ENCODE measurements at regions not wholly inside any gene's neighbourhood (a gene's known extent, or its start where the extent isn't known, plus 50 kb on each side); places are given as distances from the start of the nearest gene placed in this dataset.
"Not testable (repeated sequence)": the region's sequence is repeated elsewhere in the genome, so short reads cannot be mapped to it uniquely, and the experiment has no call there.

GRCh38 chr4:169330811-169331210 is 60.1 kb upstream of the SH3RF1 start:
- no peak for TF ChIP-seq CTCF (IDR thresholded peaks at IDR 0.05)
- H3K27ac Mint-ChIP-seq (ENCODE audit: unreplicated experiment) = no peak overlapping the region
- H3K4me3 Mint-ChIP-seq (ENCODE audit: unreplicated experiment) = no peak overlapping the region
- H3K36me3 Mint-ChIP-seq (ENCODE audit: low read depth) = no peaks in the 10 kb centered on the region
- H3K27me3 Mint-ChIP-seq (ENCODE audit: low read depth) = no peaks in the 10 kb centered on the region
- DNase-seq (ENCODE audit: low spot score) = no peak
- peaks cover 5% of the 10 kb centered on the region for H3K9me3 Mint-ChIP-seq (ENCODE audit: low read depth)
- peaks cover 9% of the 10 kb centered on the region for H3K4me1 Mint-ChIP-seq (ENCODE audit: low read depth)

DNA sequence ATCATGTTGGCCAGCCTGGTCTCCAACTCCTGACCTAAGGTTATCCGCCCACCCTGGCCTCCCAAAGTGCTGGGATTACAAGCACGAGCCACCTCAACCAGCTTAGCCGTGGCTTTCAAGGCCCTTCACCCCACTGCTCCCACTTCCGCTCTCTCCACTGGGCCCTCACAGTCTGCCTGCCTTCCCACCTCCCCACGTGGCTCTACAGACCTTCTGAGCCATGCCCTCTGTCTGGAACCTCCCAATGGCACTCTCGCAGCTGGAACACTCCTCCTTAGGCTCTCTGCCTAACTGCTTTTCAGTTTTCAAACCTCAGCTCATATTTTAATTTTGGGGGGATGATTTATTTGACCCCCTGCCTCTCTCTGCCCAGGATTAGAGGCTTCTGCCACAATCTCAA is 59.3 kb upstream of the SH3RF1 start:
- H3K4me3 Mint-ChIP-seq (ENCODE audit: unreplicated experiment) = no peak overlapping the region
- H3K36me3 Mint-ChIP-seq (ENCODE audit: low read depth) = no peaks in the 10 kb centered on the region
- DNase-seq (ENCODE audit: low spot score) = no peak
- no peak overlapping the region for H3K27ac Mint-ChIP-seq (ENCODE audit: unreplicated experiment)
- no peaks in the 10 kb centered on the region for H3K27me3 Mint-ChIP-seq (ENCODE audit: low read depth)
- peaks cover 2% of the 10 kb centered on the region for H3K4me1 Mint-ChIP-seq (ENCODE audit: low read depth)
- TF ChIP-seq CTCF (IDR thresholded peaks at IDR 0.05) = no peak
- peaks cover 6% of the 10 kb centered on the region for H3K9me3 Mint-ChIP-seq (ENCODE audit: low read depth)

DNA sequence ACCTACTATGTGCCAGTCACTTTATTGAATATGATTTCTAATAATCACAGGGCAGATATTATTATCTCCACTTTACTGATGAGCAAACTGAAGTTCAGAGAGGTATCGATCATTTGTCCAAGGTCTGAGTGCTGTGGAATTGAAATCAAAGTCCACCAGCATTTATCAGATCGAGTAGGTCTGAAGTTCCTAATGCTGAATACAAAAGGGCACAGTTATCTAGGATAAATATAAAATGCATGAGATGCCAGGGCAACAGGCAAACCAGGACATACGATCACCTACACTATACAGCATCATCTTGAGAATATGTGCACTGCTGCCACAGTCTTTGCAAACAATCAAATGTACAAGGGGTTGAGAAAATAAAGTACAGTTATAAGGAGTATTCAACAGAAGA is 57.2 kb upstream of the SH3RF1 start:
- Mint-ChIP-seq H3K4me1 (ENCODE audit: low read depth) (no peaks in the 10 kb centered on the region), H3K9me3 (ENCODE audit: low read depth) (peaks cover 8% of the 10 kb centered on the region), H3K27ac (ENCODE audit: unreplicated experiment) (no peak overlapping the region), H3K36me3 (ENCODE audit: low read depth) (no peaks in the 10 kb centered on the region), H3K4me3 (ENCODE audit: unreplicated experiment) (no peak overlapping the region), H3K27me3 (ENCODE audit: low read depth) (no peaks in the 10 kb centered on the region)
- TF ChIP-seq CTCF (IDR thresholded peaks at IDR 0.05) = no peak
- no peak for DNase-seq (ENCODE audit: low spot score)

- not testable (repeated sequence) for H3K4me1 Mint-ChIP-seq (ENCODE audit: low read depth); DNase-seq (ENCODE audit: low spot score); H3K27me3 Mint-ChIP-seq (ENCODE audit: low read depth); H3K27ac Mint-ChIP-seq (ENCODE audit: unreplicated experiment); H3K4me3 Mint-ChIP-seq (ENCODE audit: unreplicated experiment); H3K36me3 Mint-ChIP-seq (ENCODE audit: low read depth)
- peaks cover 11% of the 10 kb centered on the region for H3K9me3 Mint-ChIP-seq (ENCODE audit: low read depth)
Observed at GRCh38 chr4:169323925-169324324, 53.2 kb upstream of the SH3RF1 start.

DNA sequence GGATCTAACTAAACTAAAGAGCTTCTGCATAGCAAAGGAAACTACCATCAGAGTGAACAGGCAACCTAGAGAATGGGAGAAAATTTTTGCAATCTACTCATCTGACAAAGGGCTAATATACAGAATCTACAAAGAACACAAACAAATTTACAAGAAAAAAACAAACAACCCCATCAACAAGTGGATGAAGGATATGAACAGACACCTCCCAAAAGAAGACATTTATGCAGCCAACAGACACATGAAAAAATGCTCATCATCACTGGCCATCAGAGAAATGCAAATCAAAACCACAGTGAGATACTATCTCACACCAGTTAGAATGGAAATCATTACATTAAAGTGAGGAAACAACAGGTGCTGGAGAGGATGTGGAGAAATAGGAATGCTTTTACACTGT is 52.1 kb upstream of the SH3RF1 start:
- H3K36me3 Mint-ChIP-seq (ENCODE audit: low read depth) = not testable (repeated sequence)

More for the DNA sequence above, 52.1 kb upstream of the SH3RF1 start:
- not testable (repeated sequence) for H3K27ac Mint-ChIP-seq (ENCODE audit: unreplicated experiment); H3K4me1 Mint-ChIP-seq (ENCODE audit: low read depth); H3K4me3 Mint-ChIP-seq (ENCODE audit: unreplicated experiment); DNase-seq (ENCODE audit: low spot score); H3K27me3 Mint-ChIP-seq (ENCODE audit: low read depth)
- H3K9me3 Mint-ChIP-seq (ENCODE audit: low read depth) = peaks cover 13% of the 10 kb centered on the region
